SH-SY5Y (cell line): ENCODE measurements at regions not wholly inside any gene's neighbourhood (a gene's known extent, or its start where the extent isn't known, plus 50 kb on each side); places are given as distances from the start of the nearest gene placed in this dataset.

Experiments used
- GATA2 ChIP-seq: IDR thresholded peaks from 2 replicates; pipeline ENCODE4 v1.6.1; 2011; ENCODE audit warnings: mild to moderate bottlenecking, low read depth, low read length
- GATA3 ChIP-seq: IDR thresholded peaks from 2 replicates; pipeline ENCODE4 v1.6.1; 2011; ENCODE audit warnings: low read depth, mild to moderate bottlenecking, low read length, moderate library complexity

DNA sequence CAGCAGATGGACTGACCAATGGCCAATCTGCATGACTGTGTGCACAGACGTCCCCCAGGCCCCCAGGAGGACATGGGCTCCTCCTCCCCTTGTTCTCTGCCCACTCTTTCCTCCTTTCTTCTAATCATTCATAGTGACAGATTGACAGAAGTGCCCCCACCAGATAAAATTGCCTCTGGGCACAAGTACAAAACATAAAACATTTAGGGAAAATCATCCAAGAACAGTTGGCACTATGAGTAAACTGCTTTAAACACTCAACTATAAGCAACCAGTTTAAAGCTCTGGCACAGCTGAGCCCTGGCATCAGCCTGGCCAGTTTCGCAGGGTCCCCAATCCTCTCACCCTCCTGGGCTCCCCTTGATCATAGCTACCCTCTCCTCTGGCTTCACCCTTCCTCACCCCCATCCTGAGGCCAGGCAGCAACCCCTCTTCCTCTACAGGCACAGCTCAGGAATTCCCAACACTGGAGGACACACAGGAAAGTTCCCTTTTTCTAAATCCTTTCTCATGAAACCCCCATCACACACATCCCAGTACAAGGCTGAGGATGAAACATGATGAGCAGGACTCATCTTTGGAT is 232.9 kb downstream of the BUD13 start:
- TF ChIP-seq GATA2 (no peak), GATA3 (no peak)
